Stimulated activated CD4-positive, alpha-beta T cell treated with anti-CD3 and anti-CD28 coated beads, Interleukin-1b, Interleukin-23, amount 100 ng/mL, for 4 hours (primary cell): ENCODE measurements at regions not wholly inside any gene's neighbourhood (a gene's known extent, or its start where the extent isn't known, plus 50 kb on each side); places are given as distances from the start of the nearest gene placed in this dataset.

Experiments
- DNase-seq, 2 donors: peaks; one replicate each; pipeline ENCODE4 v3.0.0-alpha.2; 2020; ENCODE audit warnings: low read depth in 2 of 2

- DNase-seq: no peak
Measured at GRCh38 chr21:27078915-27079314, 112.0 kb upstream of the ADAMTS5 start.

GRCh38 chr21:27077501-27077900, 110.6 kb upstream of the ADAMTS5 start:
- no peak for DNase-seq

DNA sequence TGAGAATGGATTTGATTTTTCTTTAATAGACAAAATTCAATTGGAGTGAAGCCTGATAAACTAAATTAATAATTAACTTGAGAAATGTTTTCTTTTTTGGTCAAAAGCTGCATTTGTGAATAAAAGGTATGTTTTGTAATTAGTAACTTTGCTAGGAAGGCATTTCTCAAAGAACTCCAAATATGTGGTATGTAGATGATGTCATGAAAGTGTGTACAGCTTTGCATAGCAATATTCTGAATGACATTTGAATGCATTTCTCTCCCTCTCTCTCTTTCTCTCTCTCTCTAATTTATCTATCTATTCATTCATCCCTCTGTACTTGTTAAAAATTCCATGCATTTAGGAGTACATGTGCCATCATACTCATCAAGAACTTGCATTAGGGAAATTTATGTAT, 109.1 kb upstream of the ADAMTS5 start:
- DNase-seq: no peak

DNA sequence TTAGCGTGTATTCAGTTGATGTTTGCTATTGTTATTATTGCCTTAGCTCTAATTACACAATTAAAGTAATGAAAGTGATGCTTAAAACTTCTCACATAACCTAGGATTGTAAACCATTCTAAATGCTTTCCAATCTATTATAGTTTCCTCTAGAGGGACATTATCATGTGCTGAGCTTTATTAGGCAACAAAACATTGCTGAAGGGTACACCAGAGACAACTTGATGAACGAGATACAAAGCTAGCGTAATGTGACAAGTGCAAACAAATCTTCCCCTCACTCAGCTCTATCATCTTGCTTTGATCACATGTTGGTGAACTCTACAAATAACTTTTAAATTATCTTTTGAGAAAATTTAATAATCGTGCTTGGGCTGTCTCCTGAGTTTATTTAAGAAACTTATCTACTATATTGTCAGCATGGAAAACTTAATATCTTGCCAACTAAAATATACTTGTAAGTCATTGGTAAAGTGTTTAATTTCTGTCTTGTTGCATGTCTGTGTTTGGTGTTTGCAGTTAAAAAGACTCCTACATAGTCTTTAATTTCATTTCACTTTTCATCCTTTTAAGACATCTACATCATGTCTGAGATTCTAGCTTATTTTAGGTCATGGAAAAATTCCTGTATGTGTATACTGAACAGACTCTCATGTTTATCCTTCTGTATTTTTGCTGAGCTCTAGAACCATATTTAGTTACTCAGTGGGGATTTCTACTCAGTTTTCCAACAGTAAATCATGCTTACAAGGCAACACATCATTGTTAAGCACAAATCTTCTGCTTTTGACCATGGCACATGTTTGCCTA, 104.2 kb upstream of the ADAMTS5 start:
- DNase-seq: no peak

DNA sequence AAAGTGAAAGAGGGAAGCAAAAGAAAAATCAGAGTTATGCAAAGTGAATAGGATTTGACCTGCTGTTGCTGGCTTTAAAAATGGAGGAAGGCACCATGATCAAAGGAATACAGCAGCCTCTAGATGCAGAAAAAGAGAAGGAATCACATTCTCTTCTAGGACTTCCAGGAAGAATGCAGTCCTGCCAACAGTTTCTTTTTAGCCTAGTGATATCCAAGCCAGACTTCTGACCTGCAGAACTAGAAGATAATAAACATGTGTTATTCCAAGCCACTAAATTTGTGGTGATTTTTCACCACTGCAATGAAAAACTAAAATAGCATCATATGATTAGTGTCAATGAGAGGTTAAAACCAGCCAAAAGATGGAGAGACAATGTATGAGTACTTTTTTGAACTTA, 101.9 kb upstream of the ADAMTS5 start:
- DNase-seq: no peak

DNA sequence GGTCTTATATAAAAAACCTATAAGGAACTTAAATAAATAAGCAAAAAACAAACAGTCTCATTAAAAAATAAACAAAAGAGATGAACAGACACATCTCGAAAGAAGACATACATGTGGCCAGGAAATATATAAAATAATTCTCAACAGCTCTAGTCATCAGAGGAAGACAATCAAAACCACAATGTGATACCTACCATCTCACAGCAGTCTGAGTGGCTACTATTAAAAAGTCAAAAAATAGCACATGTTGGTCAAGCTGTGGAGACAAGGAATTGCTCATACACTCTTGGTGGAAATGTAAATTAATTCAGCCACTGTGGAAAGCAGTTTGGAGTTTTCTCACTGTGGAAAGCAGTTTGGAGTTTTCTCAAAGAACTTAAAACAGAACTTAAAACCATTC, 100.3 kb upstream of the ADAMTS5 start:
- DNase-seq: no peak

- no peak for DNase-seq
Measured at GRCh38 chr21:27062443-27062842, 95.6 kb upstream of the ADAMTS5 start.

- DNase-seq: no peak
Measured at GRCh38 chr21:27061770-27062169, 94.9 kb upstream of the ADAMTS5 start.

DNA sequence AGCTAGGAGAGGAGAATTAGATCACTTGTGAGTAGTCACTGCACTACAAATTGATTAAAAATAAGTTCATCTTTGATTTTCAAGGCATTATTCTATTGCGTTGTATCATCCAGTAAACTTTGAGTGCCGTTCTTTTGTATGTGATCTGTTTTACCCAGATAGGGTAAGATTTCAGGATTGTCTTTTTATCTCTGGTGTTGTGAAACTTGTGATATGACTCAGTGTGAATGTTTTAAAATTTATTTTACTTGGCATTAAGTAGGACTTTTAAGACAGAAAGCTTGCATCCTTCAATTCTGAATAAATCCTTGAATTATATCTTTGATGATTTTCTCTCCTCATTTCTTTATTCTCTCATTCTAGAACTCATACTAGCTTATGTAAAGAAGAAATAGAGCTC, 93.3 kb upstream of the ADAMTS5 start:
- no peak for DNase-seq

GRCh38 chr21:27058673-27059605, 92.1 kb upstream of the ADAMTS5 start:
- no peak for DNase-seq

GRCh38 chr21:27057997-27058396, 91.1 kb upstream of the ADAMTS5 start:
- DNase-seq: no peak

DNA sequence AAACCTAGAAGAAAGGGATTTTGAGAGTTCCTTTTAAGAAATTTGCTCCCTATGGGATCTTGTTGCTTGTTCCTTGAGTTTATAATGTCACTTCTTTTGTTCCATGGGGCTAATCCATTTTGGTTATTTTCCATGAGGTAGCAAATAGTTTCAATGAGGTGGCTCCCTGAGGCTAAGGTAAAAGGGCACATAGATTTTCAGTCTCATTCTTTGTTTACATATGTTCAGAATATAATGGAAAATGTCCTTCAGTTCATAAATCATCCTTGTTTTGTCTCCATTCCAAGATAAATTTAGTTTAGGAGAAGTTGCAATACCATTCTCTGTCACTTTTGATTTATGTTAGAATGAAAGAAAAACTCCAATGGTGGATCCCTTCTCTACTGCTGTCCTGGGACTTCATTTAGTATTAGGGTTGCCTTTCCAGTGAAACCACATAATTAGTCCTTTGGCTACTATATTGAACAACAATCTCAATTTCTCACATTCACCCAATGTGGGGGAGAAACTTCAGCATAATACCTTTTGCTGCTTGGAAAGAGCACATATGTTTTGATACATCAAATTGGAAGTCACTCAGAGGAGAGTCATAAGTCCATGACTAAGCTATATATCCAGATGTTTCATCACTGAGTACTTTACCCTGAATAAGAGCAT, 80.9 kb upstream of the ADAMTS5 start:
- DNase-seq: no peak

GRCh38 chr21:27047283-27047657, 80.4 kb upstream of the ADAMTS5 start:
- no peak for DNase-seq

- DNase-seq: no peak
Measured at GRCh38 chr21:27045281-27045985, 78.5 kb upstream of the ADAMTS5 start.

- DNase-seq: no peak
Measured at GRCh38 chr21:27043377-27043776, 76.5 kb upstream of the ADAMTS5 start.

DNA sequence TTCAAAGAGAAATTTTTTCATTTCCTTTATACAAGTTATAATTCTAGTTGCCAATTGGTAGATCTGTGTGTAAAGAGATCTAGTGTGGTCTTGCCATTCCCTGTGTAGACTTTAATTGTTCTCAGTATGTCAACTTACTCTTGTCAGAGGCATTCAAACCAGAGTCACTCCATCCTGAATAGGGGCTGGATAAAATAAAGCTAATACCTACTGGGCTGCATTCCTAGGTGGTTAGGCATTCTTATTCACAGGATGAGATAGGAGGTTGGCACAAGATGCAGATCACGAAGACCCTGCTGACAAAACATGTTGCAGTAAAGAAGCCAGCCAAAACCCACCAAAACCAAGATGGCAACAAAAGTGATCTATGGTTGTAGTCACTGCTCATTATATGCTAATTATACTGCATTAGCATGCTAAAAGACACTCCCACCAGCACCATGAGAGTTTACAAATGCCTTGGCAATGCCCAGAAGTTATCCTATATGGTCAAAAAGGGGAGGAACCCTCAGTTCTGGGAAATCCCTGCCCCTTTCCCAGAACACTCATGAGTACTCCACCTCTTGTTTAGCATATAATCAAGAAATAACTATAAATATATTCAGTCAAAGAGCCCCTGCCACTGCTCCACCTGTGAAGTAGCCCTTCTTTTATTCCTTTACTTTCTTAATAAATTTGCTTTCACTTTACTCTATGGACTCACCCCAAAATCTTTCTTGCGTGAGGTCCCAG, 74.0 kb upstream of the ADAMTS5 start:
- no peak for DNase-seq

DNA sequence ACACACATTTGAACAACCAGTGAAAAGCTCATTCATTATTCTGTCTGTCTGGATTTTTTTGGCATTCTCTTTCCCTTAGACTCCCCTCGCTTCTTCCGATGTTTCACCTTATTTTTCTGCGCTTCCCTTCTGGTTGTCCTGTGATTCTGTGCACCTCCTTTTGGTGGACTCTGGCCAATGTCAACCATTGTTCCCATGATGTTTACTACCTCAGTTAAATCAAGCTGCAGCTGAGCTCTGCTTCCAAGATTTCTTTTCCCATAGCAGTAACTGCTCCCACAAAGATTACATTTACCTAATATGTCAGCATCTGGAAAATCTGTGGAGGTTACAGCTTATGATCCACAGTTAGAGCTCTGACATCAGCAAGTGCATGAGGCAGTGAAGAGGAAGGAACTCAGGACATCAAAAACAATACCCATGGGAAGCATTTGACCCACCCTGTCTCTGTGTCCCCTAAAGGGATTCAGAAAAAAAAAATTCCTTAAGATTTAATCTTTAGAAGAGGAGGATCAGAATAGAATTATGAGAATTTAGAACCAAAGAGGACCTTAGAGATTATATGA, 69.9 kb upstream of the ADAMTS5 start:
- no peak for DNase-seq

DNA sequence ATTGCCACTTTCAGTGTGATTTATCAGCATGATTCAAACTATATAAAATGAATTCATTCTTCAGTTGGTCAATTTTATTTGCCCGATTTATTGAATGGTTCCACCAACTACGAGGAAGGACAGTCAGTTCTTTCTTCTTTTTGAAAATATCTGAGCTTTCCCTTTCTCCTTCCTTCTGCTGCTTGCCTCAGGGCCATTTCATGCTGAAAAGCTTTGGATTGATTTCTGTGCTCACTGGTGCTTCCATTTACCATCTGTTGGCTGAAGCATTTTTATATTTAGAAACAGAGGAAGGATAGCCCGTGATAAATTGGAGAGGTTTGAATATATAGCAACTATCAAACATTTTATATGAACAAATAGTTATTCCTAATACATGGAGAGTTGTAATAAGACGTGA, 68.9 kb upstream of the ADAMTS5 start:
- no peak for DNase-seq

GRCh38 chr21:27034796-27035195, 67.9 kb upstream of the ADAMTS5 start:
- DNase-seq: no peak

DNA sequence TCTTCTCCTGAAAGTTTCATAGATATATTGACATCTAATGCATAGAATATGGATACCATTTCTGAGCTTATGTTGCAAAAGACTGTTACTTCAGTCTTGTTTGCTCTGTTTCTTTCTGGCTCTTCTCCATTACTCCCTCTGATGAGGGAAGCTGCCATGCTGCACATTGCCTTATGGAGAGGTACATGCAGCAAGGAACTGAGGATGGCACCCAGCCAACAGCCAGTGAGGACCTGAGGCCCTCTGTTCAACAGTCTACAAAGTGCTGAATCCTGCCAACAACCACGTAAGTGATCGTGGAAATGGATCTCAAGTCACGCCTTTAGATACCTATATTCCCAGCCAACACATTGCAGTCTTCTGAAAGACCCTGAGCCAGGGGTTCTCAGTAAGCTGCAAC, 66.6 kb upstream of the ADAMTS5 start:
- DNase-seq: no peak

DNA sequence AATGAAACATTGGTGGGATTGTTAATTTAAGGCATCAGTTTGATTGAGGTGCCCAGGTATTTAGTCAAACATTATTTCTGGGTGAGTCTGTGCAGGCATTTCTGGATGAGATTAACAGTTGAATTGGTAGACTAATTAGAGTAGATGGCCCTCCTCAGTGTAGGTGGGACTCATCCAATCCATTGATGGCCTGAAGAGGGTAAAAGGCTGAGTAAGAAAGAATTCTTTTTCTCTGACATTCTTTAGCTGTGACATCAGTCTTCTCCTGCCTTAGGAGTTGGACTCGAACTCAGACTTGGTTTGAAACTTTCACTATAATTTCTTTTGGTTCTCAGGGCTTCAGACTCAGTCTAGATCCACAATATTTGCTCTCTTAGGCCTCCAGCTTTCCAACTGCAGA, 59.6 kb upstream of the ADAMTS5 start:
- DNase-seq: no peak
